GM21825 (cell line): ENCODE measurements at regions not wholly inside any gene's neighbourhood (a gene's known extent, or its start where the extent isn't known, plus 50 kb on each side); places are given as distances from the start of the nearest gene placed in this dataset.
"Not testable (repeated sequence)": the region's sequence is repeated elsewhere in the genome, so short reads cannot be mapped to it uniquely, and the experiment has no call there.

Experiments used
- ATAC-seq: cut with Tn5 transposase; IDR thresholded peaks from one replicate; pipeline ENCODE4 v1.9.1; 2021; ENCODE audit warnings: mild to moderate bottlenecking, moderate library complexity; ENCODE audit not compliant: unreplicated experiment

DNA sequence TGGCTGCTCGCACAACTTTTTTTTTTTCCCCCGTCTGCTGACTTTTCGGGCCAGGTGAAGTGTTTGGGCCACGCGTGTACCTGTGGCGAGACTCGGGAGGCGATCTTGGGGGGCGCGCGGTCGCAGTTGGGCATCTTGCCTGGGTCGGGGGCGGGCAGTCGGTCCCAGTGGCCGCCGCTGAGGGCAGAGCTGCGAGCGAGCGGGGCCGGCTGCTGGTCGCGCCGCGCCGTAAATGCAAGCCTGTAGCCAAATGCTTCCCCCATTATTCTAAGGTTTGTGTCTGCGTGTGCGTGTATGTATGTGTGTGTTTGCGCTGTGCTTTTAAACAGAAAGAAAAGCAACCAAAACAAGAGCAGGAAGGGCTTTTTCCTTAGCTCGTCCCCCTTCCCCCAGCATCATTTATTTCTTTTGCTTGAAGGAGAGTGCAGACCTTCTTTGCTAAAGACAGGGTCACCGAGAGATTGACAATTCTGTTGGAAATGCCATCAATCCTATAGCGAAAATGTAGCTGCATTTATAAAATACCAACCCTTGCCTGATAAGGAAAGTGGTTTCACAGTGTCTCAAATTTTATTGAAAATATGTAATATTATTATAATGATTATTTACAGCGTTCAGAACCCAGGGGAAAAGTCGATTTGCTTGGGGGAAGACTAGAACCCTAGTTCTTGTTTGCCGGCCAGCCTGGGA, 143.2 kb upstream of the ZNF536 start:
- no peak for ATAC-seq

DNA sequence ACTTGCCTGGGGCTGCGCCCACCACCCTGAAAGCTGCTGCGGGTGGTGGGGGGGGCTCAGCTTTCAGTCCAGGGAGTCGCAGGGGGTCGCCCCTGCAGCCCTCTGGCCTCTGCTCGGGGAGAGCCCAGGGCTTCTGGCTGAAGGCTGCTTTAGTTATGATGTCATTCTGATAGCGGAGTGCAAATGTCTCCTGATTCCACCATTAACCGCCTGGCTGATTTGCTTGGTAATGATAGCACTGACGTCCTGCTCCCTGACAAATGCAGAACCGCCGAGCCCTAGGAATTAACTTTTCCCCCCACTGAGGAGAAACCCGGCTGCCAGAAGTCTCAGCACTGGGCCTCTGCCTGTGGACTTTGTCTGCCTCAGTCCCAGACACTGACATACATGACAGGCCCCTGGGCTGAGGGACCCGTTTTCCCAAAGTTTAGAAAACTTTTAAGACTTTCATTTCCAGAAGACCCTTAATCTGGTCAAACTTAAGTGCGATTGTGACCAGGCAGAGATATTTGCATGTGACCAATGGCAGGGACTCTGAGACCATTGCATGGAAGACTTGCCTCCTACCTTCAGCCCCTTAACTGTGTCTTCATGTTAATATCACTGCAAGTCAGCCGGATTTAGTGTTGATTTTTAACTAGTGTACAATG, 142.5 kb upstream of the ZNF536 start:
- ATAC-seq = no peak

- ATAC-seq = no peak
Measured at GRCh38 chr19:30231408-30232318, 140.5 kb upstream of the ZNF536 start.

- no peak for ATAC-seq
Measured at GRCh38 chr19:30233375-30233774, 138.8 kb upstream of the ZNF536 start.

- no peak for ATAC-seq
Measured at GRCh38 chr19:30235946-30236345, 136.2 kb upstream of the ZNF536 start.

DNA sequence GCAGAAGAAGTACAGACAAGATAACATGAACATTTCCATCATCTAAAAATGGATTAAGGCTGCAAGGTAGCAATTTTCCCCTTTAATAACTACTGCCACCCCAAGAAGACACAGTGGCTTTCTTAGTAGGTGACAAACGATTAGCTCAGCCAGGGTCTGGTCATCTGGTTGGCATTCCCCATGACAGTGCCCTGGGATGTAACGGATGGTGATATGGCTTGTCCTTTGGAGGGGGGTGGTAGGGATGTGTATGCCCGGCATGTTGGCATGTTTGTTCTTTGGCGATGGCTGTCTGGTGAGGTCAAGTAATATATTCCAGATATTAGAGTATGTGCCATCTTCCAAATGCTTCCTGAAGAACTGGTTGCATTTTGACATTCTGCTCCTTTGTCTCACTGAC, 135.6 kb upstream of the ZNF536 start:
- no peak for ATAC-seq

GRCh38 chr19:30237140-30237539, 135.0 kb upstream of the ZNF536 start:
- no peak for ATAC-seq

DNA sequence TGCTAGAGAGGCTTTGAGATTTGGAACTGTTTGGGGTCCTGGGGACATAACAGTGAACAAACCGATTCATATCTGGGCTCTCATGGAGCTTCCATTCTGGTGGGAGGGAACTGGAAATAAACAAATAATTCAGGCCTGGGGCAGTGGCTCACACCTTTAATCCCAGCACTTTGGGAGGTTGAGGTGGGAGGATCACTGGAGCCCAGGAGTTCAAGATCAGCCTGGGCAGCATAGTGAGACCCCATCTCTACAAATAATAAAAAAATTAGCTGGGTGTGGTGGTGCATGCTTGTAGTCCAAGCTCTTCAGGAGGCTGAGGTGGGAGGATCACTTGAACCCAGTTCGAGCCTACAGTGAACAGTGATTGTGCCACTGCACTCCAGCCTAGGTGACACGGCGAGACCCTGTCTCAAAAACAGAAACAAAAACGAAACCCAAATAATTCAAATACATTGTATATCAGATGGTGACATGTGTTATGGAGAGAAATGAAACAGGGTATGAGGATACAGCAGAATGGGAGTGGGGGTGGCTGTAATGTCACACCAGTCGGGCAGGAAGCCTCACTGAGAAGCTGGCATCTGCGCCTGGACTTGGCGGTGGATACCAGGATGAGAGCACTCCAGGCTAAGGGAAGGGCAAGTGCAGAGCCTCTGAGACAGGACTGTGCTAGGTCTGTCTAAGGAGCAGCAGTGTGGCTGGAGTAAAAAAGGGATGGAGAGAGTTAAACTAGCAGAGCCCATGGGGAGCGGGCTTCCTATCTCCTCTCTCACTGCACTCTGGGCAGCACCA, 131.1 kb upstream of the ZNF536 start:
- no peak for ATAC-seq

DNA sequence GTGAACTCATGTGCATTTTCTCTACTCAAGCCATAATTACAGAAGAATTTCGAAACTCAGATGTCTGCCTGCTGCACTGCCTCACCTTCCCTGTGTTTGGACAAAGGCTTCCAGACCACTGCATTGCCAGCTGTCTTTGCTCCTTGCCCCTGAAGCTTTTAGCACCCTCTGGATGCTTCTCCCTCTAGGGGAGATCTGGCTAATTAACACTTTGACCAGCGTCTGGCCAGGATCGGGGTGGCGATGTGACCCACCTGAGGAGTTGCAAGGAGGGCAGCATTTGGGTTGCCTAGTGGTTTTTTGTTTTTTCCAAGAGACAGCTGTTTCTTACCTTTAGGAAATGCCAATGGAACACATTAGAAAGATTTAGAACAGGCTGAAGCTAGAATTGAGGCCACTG, 127.7 kb upstream of the ZNF536 start:
- ATAC-seq = no peak

GRCh38 chr19:30245401-30246039, 126.7 kb upstream of the ZNF536 start:
- no peak for ATAC-seq

GRCh38 chr19:30249911-30250310, 122.3 kb upstream of the ZNF536 start:
- ATAC-seq = no peak

GRCh38 chr19:30252214-30252613, 120.0 kb upstream of the ZNF536 start:
- ATAC-seq = no peak

DNA sequence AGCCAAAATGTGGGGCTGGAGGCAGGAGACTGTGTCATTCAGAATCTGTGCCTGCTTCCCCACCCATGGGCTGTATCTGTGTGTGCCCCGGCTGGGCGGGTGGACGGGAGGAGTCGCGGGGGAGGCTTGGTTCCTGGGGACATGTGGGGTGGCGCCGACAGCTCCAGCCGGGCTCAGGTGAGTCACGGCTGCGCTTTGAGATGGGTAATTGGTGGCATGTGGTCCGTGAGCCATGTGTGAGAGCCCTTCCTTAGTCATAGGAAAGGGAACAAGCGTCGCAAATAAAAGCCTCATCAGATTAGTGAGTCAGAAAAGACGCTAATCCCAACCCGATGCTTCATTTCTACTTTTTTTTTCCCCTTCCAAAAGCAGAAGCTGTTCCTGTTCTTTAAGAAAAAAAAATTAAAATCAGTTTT, 118.6 kb upstream of the ZNF536 start:
- no peak for ATAC-seq

- ATAC-seq = no peak
Measured at GRCh38 chr19:30254158-30254557, 118.0 kb upstream of the ZNF536 start.

DNA sequence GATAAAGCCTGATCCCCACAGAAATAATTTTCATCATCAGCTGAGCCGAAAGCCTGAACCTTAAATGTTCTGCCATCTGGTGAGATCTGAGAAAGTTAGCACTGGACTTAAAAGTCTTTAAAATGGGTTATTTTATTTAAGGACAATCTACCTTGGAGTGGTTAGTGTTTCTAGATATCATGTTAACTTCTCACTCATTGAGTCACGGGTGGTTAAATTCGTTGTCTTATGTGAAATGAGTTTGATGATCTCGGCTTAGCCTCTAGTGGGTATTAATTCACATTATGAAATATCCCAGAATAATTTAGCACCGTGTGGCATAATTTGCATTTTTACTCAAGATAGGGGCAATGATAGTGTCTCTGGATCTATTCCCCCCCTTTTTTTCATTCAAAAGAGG, 117.4 kb upstream of the ZNF536 start:
- ATAC-seq = no peak

DNA sequence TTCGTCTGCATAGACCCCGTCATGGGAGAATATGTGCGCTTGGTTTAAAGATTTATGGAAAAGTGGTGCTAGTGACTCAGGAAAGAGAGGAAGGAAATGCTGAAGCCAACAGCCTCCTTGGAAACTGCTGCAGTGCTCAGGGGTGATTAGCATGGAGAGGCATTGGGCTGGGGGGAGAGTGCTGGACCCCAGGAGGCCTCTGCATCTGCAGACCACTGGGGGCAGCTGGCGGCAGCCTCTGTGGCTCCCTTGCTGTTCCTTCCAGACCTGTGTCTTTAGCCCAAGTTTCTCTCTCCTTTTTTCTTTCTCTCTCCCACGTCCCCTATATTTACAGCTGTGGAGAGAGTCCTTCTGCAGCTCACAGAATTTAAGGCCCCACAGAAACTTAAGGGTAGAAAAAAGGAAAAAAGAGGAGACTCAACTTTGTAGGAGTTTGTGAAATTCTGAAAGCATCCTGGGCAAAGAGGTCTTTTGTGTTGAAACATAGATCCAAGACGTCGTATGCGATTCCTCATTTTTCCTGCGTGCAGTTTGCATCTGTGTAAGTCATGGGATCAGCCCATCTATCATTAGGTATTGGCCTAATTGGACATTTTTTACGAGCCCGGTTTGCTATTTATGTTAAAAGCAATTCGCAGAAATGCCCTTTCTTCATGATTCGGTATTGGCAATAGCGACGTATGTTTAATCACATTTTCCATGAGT, 116.2 kb upstream of the ZNF536 start:
- no peak for ATAC-seq

DNA sequence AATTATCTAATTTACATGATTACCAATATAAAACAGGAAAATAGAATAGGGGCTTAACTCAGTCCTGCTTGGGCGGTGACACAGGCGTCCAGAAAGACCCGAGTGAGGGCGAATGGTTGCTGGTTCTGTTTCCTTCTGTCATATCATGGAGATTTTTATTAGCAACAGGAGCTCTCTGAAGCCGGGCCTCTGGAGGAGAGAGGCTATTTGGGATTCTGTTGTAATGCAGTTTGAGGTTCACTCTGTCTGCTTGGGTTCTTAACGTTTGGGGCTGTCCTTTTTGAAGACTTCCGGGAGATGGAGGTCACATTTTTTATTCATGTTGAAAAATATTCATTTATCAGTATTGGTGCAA, 115.7 kb upstream of the ZNF536 start:
- no peak for ATAC-seq

- ATAC-seq = no peak
Measured at GRCh38 chr19:30263830-30264381, 108.3 kb upstream of the ZNF536 start.

DNA sequence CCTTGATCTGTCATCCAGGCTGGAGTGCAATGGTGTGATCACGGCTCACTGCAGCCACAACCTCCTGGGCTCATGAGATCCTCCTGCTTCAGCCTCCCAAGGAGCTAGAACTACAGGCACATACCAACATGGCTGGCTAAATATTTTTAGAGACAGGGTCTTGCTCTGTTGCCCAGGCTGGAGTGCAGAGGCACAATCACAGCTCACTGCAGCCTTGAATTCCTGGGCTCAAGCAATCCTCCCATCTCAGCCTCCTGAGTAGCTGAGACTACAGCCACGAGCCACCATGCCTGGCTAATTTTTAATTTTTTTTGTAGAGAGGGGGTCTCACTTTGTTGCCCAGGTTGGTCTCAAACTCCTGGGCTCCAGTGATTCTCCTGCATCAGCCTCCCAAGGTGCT, 106.3 kb upstream of the ZNF536 start:
- not testable (repeated sequence) for ATAC-seq

GRCh38 chr19:30266687-30267086, 105.5 kb upstream of the ZNF536 start:
- no peak for ATAC-seq
